ENCODE measurements at regions not wholly inside any gene's neighbourhood (a gene's known extent, or its start where the extent isn't known, plus 50 kb on each side); places are given as distances from the start of the nearest gene placed in this dataset.

- H3K27ac ChIP-seq (replicated peaks), result no peak overlapping the region
- TF ChIP-seq SPI1 (IDR thresholded peaks at IDR 0.05; ENCODE audit: borderline replicate concordance, low read depth), result no peak
- no peak for TF ChIP-seq REST (IDR thresholded peaks at IDR 0.05; ENCODE audit: insufficient replicate concordance, low read depth)
- no peak for TF ChIP-seq CTCF (IDR thresholded peaks at IDR 0.05; ENCODE audit: insufficient read depth, low read length)
- TF ChIP-seq POLR2AphosphoS5 (IDR thresholded peaks at IDR 0.05; ENCODE audit: low read depth), result no peak
- no peak for TF ChIP-seq GABPA (IDR thresholded peaks at IDR 0.05; ENCODE audit: low read depth)
- H3K4me3 ChIP-seq (replicated peaks; ENCODE audit: insufficient read depth, low read length), result no peak overlapping the region
- H3K27me3 ChIP-seq (ENCODE audit: insufficient read depth, poor library complexity, severe bottlenecking), result no peaks in the 10 kb centered on the region
- DNase-seq (ENCODE audit: low read depth in 1 of 2, low spot score in 1 of 2), result no peak
Observed at GRCh38 chr5:24742334-24742733, 97.6 kb upstream of the CDH10 start.

GRCh38 chr5:24737163-24737562, 92.4 kb upstream of the CDH10 start:
- H3K4me3 ChIP-seq (replicated peaks; ENCODE audit: insufficient read depth, low read length), result no peak overlapping the region
- TF ChIP-seq GABPA (IDR thresholded peaks at IDR 0.05; ENCODE audit: low read depth) (no peak), POLR2AphosphoS5 (IDR thresholded peaks at IDR 0.05; ENCODE audit: low read depth) (no peak), REST (IDR thresholded peaks at IDR 0.05; ENCODE audit: insufficient replicate concordance, low read depth) (no peak), SPI1 (IDR thresholded peaks at IDR 0.05; ENCODE audit: borderline replicate concordance, low read depth) (no peak), CTCF (IDR thresholded peaks at IDR 0.05; ENCODE audit: insufficient read depth, low read length) (no peak)
- H3K27ac ChIP-seq (replicated peaks), result no peak overlapping the region
- no peak for DNase-seq (ENCODE audit: low read depth in 1 of 2, low spot score in 1 of 2)
- H3K27me3 ChIP-seq (ENCODE audit: insufficient read depth, poor library complexity, severe bottlenecking), result no peaks in the 10 kb centered on the region

- no peak for DNase-seq (ENCODE audit: low read depth in 1 of 2, low spot score in 1 of 2)
- no peak for TF ChIP-seq SPI1 (IDR thresholded peaks at IDR 0.05; ENCODE audit: borderline replicate concordance, low read depth)
- no peak for TF ChIP-seq REST (IDR thresholded peaks at IDR 0.05; ENCODE audit: insufficient replicate concordance, low read depth)
- TF ChIP-seq POLR2AphosphoS5 (IDR thresholded peaks at IDR 0.05; ENCODE audit: low read depth), result no peak
- TF ChIP-seq GABPA (IDR thresholded peaks at IDR 0.05; ENCODE audit: low read depth), result no peak
- no peak for TF ChIP-seq CTCF (IDR thresholded peaks at IDR 0.05; ENCODE audit: insufficient read depth, low read length)
- no peak overlapping the region for H3K4me3 ChIP-seq (replicated peaks; ENCODE audit: insufficient read depth, low read length)
- H3K27ac ChIP-seq (replicated peaks), result no peak overlapping the region
- H3K27me3 ChIP-seq (ENCODE audit: insufficient read depth, poor library complexity, severe bottlenecking), result no peaks in the 10 kb centered on the region
Observed at GRCh38 chr5:24735284-24735683, 90.5 kb upstream of the CDH10 start.

Data from HL-60 (cell line).